ENCODE measurements at regions not wholly inside any gene's neighbourhood (a gene's known extent, or its start where the extent isn't known, plus 50 kb on each side); places are given as distances from the start of the nearest gene placed in this dataset.

DNA sequence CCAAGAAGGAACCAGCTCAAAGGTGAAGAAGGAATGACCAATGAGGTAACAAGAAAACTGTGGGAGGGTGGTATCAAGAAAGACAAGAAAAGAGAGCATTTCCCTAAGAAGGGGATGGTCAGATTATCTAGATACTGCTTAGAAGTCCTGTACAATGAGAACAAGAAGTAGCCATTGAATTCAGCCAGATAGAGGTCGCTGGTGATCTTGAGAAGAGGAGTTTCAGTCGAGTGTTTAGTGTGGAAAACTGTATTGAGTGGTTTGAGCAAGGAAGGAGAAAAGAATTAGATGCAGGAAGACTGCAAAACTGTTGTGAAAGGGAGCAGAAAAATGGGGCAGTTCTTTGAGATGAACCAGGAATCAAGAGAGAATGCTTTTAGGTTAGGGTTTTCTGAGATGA lies 74.6 kb upstream of the FAT3 start:
- no peaks in the 10 kb centered on the region for H3K27me3 ChIP-seq (ENCODE audit: control insufficient read depth, insufficient read depth, low read length)
- H3K9me3 ChIP-seq (ENCODE audit: control insufficient read depth, low read depth, low read length), result no peaks in the 10 kb centered on the region
- H3K36me3 ChIP-seq (ENCODE audit: control insufficient read depth, insufficient read depth, low read length), result no peaks in the 10 kb centered on the region
- H3K4me3 ChIP-seq (ENCODE audit: low read length), result no peak overlapping the region
- H3K27ac ChIP-seq (ENCODE audit: low read length), result no peak overlapping the region
- 13% methylated on average over 2 of the region's 2 CpGs for WGBS (ENCODE audit: insufficient coverage, low lambda C conversion rate)
- no peak for DNase-seq
- no peaks in the 10 kb centered on the region for H3K4me1 ChIP-seq (ENCODE audit: control insufficient read depth, insufficient read depth, low read length)

DNA sequence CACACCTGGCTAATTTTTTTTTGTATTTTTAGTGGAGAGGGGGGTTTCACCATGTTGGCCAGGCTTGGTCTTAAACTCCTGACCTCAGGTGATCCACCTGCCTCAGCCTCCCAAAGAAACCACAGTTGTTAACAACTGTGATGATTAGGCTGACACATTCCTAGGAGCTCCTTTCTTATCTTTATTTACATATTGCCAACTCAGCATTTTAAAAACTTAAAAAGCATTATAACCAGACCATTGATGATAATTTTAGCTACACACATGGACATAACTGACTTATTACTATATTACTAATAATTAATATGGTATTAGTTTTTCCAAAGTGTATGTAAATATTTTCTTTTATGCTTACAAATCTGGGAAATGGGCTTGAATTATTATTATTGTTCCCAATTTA lies 82.9 kb upstream of the FAT3 start:
- no peak for DNase-seq
- Histone ChIP-seq H3K9me3 (ENCODE audit: control insufficient read depth, low read depth, low read length) (no peaks in the 10 kb centered on the region), H3K27ac (ENCODE audit: low read length) (no peak overlapping the region), H3K4me3 (ENCODE audit: low read length) (no peak overlapping the region), H3K4me1 (ENCODE audit: control insufficient read depth, insufficient read depth, low read length) (no peaks in the 10 kb centered on the region), H3K36me3 (ENCODE audit: control insufficient read depth, insufficient read depth, low read length) (no peaks in the 10 kb centered on the region), H3K27me3 (ENCODE audit: control insufficient read depth, insufficient read depth, low read length) (no peaks in the 10 kb centered on the region)

DNA sequence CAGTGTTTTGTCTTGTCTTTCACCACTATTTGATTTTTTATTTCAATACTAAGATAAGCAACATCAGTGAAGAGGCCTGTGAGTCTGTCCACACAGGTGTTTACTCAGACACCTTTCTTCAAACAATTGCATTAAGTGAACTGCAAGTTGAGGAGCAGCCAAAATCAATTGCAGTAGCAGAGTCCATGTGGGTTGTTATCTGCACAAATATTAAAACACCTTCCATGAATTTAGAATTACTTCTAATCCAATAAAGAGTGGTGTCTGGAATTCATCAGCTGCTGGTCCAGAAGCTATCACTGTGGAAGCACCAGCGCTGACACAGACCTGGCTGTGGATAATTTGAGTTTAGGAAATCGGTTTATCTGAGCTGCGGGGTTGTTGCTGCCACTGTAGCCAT lies 83.5 kb upstream of the FAT3 start:
- Histone ChIP-seq H3K4me1 (ENCODE audit: control insufficient read depth, insufficient read depth, low read length) (no peaks in the 10 kb centered on the region), H3K4me3 (ENCODE audit: low read length) (no peak overlapping the region), H3K36me3 (ENCODE audit: control insufficient read depth, insufficient read depth, low read length) (no peaks in the 10 kb centered on the region), H3K27ac (ENCODE audit: low read length) (no peak overlapping the region), H3K9me3 (ENCODE audit: control insufficient read depth, low read depth, low read length) (no peaks in the 10 kb centered on the region), H3K27me3 (ENCODE audit: control insufficient read depth, insufficient read depth, low read length) (no peaks in the 10 kb centered on the region)
- no peak for DNase-seq
- WGBS (ENCODE audit: insufficient coverage, low lambda C conversion rate), result no CpG with 5 or more reads among the region's 3 CpGs

DNA sequence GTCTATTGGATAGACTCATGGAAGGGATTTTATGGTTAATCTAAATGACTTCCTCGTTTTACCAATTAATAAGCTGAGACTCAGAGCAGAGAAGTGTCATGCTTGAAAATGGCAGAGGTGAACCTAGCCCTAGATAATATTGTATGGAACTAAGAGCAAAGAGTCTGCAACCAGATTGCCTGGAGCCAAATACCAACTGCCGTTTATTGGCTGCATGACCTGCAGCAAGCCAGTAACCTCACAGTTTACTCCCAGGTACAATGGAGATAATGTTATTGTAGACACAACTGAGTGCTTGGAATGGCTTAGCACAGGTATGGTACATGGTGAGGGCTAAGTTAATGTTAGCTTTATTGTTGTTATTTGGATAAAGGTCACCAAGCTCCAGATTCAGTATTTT lies 84.6 kb upstream of the FAT3 start:
- H3K27ac ChIP-seq (ENCODE audit: low read length), result no peak overlapping the region
- WGBS (ENCODE audit: insufficient coverage, low lambda C conversion rate), result no CpG with 5 or more reads among the region's 2 CpGs
- no peak overlapping the region for H3K4me3 ChIP-seq (ENCODE audit: low read length)
- H3K9me3 ChIP-seq (ENCODE audit: control insufficient read depth, low read depth, low read length), result no peaks in the 10 kb centered on the region
- no peaks in the 10 kb centered on the region for H3K4me1 ChIP-seq (ENCODE audit: control insufficient read depth, insufficient read depth, low read length)
- H3K27me3 ChIP-seq (ENCODE audit: control insufficient read depth, insufficient read depth, low read length), result no peaks in the 10 kb centered on the region
- no peak for DNase-seq
- H3K36me3 ChIP-seq (ENCODE audit: control insufficient read depth, insufficient read depth, low read length), result no peaks in the 10 kb centered on the region

DNA sequence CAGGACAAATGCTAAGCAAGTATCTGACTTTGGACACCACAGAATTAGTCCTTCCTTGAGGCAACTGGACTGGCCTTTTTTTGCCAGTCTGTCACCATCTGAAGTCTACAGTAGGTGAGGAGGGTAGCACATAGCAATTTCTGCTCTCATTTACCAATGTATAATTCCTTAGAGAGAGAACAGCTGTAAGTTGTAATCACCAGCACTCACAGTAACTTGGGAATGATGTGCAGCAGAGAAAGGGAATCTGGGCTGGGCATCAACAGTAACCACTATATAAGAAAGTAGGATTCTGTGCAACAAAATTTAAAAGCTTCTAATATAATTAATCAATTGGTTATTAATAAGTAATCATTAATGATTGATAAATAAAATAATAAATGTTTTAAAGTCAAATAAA lies 86.3 kb upstream of the FAT3 start:
- no peaks in the 10 kb centered on the region for H3K9me3 ChIP-seq (ENCODE audit: control insufficient read depth, low read depth, low read length)
- no peaks in the 10 kb centered on the region for H3K27me3 ChIP-seq (ENCODE audit: control insufficient read depth, insufficient read depth, low read length)
- no peak overlapping the region for H3K4me3 ChIP-seq (ENCODE audit: low read length)
- no peak overlapping the region for H3K27ac ChIP-seq (ENCODE audit: low read length)
- DNase-seq, result no peak
- no peaks in the 10 kb centered on the region for H3K4me1 ChIP-seq (ENCODE audit: control insufficient read depth, insufficient read depth, low read length)
- no peaks in the 10 kb centered on the region for H3K36me3 ChIP-seq (ENCODE audit: control insufficient read depth, insufficient read depth, low read length)

DNA sequence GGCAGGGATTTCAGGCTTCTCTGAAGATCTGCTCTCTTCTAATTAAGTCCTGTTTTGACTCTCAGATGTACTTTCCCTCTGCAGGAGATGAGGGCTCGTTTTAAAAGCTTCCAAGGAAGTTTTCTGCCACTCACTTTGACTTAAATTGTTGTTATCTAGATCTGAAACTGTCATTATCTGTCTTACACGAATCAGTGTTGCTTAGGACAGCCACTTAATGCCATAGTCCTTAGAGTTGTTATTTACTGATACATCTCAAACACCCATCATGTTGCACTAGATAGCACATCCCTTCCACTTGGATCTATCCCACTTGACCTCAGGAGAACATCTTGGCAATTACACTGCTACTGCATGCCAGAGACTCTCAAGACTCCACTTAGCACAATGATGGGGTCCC lies 86.9 kb upstream of the FAT3 start:
- Histone ChIP-seq H3K27me3 (ENCODE audit: control insufficient read depth, insufficient read depth, low read length) (no peaks in the 10 kb centered on the region), H3K27ac (ENCODE audit: low read length) (no peak overlapping the region), H3K9me3 (ENCODE audit: control insufficient read depth, low read depth, low read length) (no peaks in the 10 kb centered on the region), H3K36me3 (ENCODE audit: control insufficient read depth, insufficient read depth, low read length) (no peaks in the 10 kb centered on the region), H3K4me3 (ENCODE audit: low read length) (no peak overlapping the region), H3K4me1 (ENCODE audit: control insufficient read depth, insufficient read depth, low read length) (no peaks in the 10 kb centered on the region)
- WGBS (ENCODE audit: insufficient coverage, low lambda C conversion rate), result 47% methylated on average over 2 of the region's 2 CpGs
- no peak for DNase-seq

DNA sequence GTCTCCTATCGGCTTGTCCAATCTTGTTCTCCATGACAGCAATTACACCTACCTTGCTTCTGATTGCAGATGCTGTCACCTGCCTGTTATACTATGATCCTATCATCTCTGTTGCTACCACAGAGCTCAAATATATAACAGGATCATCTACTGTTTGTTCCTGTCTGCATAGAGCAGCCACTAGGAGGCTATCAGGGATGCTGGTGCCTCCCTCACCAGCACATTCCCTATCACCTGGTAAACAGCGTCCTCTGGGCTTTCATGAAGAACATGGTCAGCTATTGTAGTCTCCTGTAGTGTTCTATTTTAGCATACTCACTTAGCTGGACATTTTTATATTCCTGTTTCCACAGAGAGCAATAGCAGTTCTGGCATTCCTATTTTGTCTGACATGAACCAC lies 87.8 kb upstream of the FAT3 start:
- Histone ChIP-seq H3K27ac (ENCODE audit: low read length) (no peak overlapping the region), H3K27me3 (ENCODE audit: control insufficient read depth, insufficient read depth, low read length) (no peaks in the 10 kb centered on the region), H3K9me3 (ENCODE audit: control insufficient read depth, low read depth, low read length) (no peaks in the 10 kb centered on the region), H3K4me1 (ENCODE audit: control insufficient read depth, insufficient read depth, low read length) (no peaks in the 10 kb centered on the region), H3K36me3 (ENCODE audit: control insufficient read depth, insufficient read depth, low read length) (no peaks in the 10 kb centered on the region), H3K4me3 (ENCODE audit: low read length) (no peak overlapping the region)
- no CpG with 5 or more reads among the region's 2 CpGs for WGBS (ENCODE audit: insufficient coverage, low lambda C conversion rate)
- no peak for DNase-seq

DNA sequence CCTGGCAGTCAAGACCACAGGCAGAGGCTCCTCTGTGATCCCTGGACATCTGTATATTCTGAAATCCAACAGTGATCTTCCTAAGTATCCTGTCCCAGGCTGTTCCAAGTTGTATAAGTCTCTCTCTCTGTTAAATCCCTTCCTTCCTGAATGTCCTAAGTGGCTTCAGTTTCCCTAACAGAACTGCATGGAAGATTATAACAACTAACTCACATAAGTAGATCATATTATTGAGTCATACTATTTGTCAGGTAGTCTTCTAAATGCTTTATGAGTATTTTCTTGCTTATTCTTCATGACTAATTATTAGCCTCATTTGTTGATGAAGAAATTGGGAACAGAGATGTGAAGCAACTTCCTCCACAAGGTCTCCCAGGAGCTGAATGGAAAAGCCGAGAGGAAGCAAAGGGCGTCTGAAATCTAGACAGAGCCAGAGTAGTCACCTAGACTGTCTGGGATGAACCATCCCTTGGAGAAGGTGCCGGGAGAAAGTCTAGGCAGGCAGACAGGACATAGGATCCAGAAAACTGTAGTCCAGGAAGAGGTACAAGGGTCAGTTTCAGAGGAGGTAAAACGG lies 93.2 kb upstream of the FAT3 start:
- WGBS (ENCODE audit: insufficient coverage, low lambda C conversion rate), result 58% methylated on average over 1 of the region's 4 CpGs
- H3K4me1 ChIP-seq (ENCODE audit: control insufficient read depth, insufficient read depth, low read length), result no peaks in the 10 kb centered on the region

DNA sequence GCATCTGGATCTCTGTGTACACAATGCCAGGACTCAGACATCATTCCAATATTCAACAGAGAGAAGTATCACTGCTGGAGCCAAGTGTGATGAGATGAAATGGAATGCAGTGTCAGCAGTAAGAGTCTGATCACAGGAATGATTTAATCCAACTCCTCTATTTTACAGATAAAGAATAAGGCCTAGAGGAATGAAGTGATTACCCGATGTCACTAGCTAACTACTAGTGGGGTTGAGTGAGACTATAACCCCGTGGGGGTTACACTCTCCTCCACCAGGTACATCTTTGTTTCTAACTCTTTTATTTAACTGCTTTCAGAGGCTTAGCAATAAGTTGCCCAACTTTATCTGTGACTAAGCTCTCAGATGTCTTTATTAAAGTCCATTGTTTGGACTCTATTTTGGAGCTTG lies 94.2 kb upstream of the FAT3 start:
- Histone ChIP-seq H3K4me3 (ENCODE audit: low read length) (no peak overlapping the region), H3K27ac (ENCODE audit: low read length) (no peak overlapping the region), H3K4me1 (ENCODE audit: control insufficient read depth, insufficient read depth, low read length) (no peaks in the 10 kb centered on the region), H3K36me3 (ENCODE audit: control insufficient read depth, insufficient read depth, low read length) (no peaks in the 10 kb centered on the region), H3K9me3 (ENCODE audit: control insufficient read depth, low read depth, low read length) (no peaks in the 10 kb centered on the region), H3K27me3 (ENCODE audit: control insufficient read depth, insufficient read depth, low read length) (no peaks in the 10 kb centered on the region)
- DNase-seq, result no peak
- WGBS (ENCODE audit: insufficient coverage, low lambda C conversion rate), result no CpG with 5 or more reads among the region's 2 CpGs

More for the DNA sequence above, 93.2 kb upstream of the FAT3 start:
- H3K4me3 ChIP-seq (ENCODE audit: low read length), result no peak overlapping the region
- H3K27ac ChIP-seq (ENCODE audit: low read length), result no peak overlapping the region
- DNase-seq, result no peak
- no peaks in the 10 kb centered on the region for H3K27me3 ChIP-seq (ENCODE audit: control insufficient read depth, insufficient read depth, low read length)
- H3K36me3 ChIP-seq (ENCODE audit: control insufficient read depth, insufficient read depth, low read length), result no peaks in the 10 kb centered on the region
- H3K9me3 ChIP-seq (ENCODE audit: control insufficient read depth, low read depth, low read length), result no peaks in the 10 kb centered on the region

DNA sequence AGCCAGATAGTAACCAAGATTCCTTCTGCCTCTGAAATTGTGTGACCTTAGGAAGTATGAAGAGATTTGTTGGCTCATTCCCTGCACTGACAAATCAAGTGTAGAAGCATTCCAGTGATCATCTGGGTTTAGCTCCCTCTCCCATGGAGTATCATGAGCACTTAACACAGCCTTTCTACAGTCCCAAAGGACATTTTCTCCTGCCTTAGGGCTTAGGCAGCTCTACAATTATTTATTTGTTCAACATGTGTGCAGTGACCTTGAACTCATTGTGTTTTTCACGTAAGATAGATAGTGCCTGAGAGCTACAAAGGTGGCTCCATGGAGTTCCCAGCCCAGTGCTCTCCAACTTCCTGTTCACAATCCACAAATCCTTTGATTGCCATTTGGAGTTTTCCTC lies 94.8 kb upstream of the FAT3 start:
- H3K27ac ChIP-seq (ENCODE audit: low read length), result no peak overlapping the region
- H3K9me3 ChIP-seq (ENCODE audit: control insufficient read depth, low read depth, low read length), result no peaks in the 10 kb centered on the region
- H3K36me3 ChIP-seq (ENCODE audit: control insufficient read depth, insufficient read depth, low read length), result no peaks in the 10 kb centered on the region
- no peaks in the 10 kb centered on the region for H3K4me1 ChIP-seq (ENCODE audit: control insufficient read depth, insufficient read depth, low read length)
- no peak overlapping the region for H3K4me3 ChIP-seq (ENCODE audit: low read length)
- no peaks in the 10 kb centered on the region for H3K27me3 ChIP-seq (ENCODE audit: control insufficient read depth, insufficient read depth, low read length)
- DNase-seq, result no peak
- WGBS (ENCODE audit: insufficient coverage, low lambda C conversion rate), result no CpG with 5 or more reads among the region's 1 CpG

DNA sequence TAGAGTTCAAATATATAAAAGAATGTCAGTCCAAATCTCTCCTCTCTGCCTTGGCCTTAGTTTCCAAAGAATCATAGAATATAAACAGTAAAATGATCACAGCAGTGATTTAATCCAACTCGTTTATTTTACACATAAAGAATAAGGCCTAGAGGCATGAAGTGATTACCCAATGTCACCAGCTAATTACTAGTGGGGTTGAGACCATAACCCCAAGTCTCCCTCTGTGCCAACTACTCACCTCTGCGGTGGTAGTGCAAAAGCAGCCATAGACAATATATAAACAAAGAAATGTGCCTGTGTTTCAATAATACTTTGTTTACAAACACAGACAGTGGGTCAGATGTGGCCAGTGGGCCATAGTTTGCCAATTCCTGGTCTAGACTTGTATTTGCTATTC lies 96.6 kb upstream of the FAT3 start:
- Histone ChIP-seq H3K4me3 (ENCODE audit: low read length) (no peak overlapping the region), H3K27ac (ENCODE audit: low read length) (no peak overlapping the region), H3K36me3 (ENCODE audit: control insufficient read depth, insufficient read depth, low read length) (no peaks in the 10 kb centered on the region), H3K27me3 (ENCODE audit: control insufficient read depth, insufficient read depth, low read length) (no peaks in the 10 kb centered on the region), H3K9me3 (ENCODE audit: control insufficient read depth, low read depth, low read length) (no peaks in the 10 kb centered on the region), H3K4me1 (ENCODE audit: control insufficient read depth, insufficient read depth, low read length) (no peaks in the 10 kb centered on the region)
- no peak for DNase-seq
- WGBS (ENCODE audit: insufficient coverage, low lambda C conversion rate), result no CpG with 5 or more reads among the region's 2 CpGs
